ENCODE measurements at regions not wholly inside any gene's neighbourhood (a gene's known extent, or its start where the extent isn't known, plus 50 kb on each side); places are given as distances from the start of the nearest gene placed in this dataset.

DNA sequence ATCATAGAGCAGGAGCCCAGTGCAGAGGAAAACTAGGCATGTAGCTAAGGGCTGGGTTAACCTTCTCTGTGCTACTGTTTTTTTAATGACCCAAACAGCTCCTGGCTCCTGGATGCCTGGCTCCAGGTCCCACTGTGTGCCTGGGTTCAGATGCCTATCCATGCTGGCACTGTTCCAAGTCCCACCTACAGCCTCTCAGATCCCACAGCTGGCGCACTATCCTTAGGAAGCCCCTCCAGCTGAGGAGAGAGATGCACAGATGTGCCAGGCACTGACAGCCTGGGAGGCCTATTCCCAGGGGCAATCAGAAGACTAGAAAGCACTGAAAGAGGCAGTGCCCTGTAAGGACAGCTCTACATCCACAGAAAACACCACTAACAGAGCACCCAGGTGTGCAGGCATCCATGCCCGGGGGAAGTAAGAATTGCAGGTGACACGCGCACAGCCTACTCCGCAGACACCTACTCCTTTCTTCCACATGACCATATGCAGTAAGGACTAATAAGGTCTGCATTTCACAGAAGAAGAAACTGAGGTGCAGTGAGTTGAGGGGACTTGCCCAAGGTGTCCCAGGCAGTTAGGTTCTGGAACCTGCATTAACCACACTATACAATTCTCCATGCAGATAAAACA, 51.2 kb downstream of the PITPNM2 start:
- no peak overlapping the region for H3K4me3 ChIP-seq (ENCODE audit: control extremely low read depth in 1 of 5, extremely low read depth in 1 of 5, insufficient read depth in 1 of 5, low read depth in 2 of 5, low read length in 4 of 5)
- ATAC-seq (ENCODE audit: low read depth) (no peak), DNase-seq (no peak)
- Mint-ChIP-seq H3K27me3 (no peaks in the 10 kb centered on the region), H3K4me3 (no peak overlapping the region), H3K9me3 (ENCODE audit: insufficient read depth) (no peaks in the 10 kb centered on the region), H3K27ac (no peak overlapping the region), H3K4me1 (peaks cover 29% of the 10 kb centered on the region)
- intact Hi-C loops (cut with micrococcal nuclease) = no loop called here
- CTCF ChIA-PET = no interaction called here
- peaks cover 6 to 22% of the 10 kb centered on the region in 2 donors for H3K4me1 ChIP-seq (ENCODE audit: control insufficient read depth in 2 of 2, insufficient read depth in 2 of 2, low read length in 2 of 2)
- H3K4me2 ChIP-seq (replicated peaks; ENCODE audit: low read depth, low read length, poor library complexity, severe bottlenecking) = no peak overlapping the region
- no peak overlapping the region for H3K27ac ChIP-seq (ENCODE audit: low read length in 2 of 2)
- peaks cover 31% of the 10 kb centered on the region for H3K79me2 ChIP-seq (ENCODE audit: control insufficient read depth, insufficient read depth, low read length)
- H3K9me3 ChIP-seq (ENCODE audit: control extremely low read depth in 1 of 3, control insufficient read depth in 2 of 3, insufficient read depth in 1 of 3, low read length in 2 of 3) = no peaks in the 10 kb centered on the region
- POLR2A ChIA-PET = interaction anchor here (0.7 kb wide), 1 partner anchor 19 kb away, joined by 3 read pairs; no protein-coding TSS in a partner anchor
- WGBS (ENCODE audit: insufficient coverage) = 75% methylated on average over 1 of the region's 5 CpGs
- no peak overlapping the region for H2AFZ ChIP-seq (ENCODE audit: insufficient read depth, low read depth, low read length, poor library complexity, severe bottlenecking)
- H4K20me1 ChIP-seq (ENCODE audit: control insufficient read depth, insufficient read depth, low read length, poor library complexity, severe bottlenecking) = no peaks in the 10 kb centered on the region
- H3K9ac ChIP-seq (ENCODE audit: low read length) = no peak overlapping the region
- H3K36me3 ChIP-seq (replicated peaks in 1 of 2; ENCODE audit: control extremely low read depth in 1 of 2, control insufficient read depth in 1 of 2, extremely low read depth in 1 of 2, insufficient read depth in 2 of 2, low read length in 1 of 2) = peaks cover 0 to 2% of the 10 kb centered on the region in 2 experiments
- no peak for TF ChIP-seq EZH2 (IDR thresholded peaks at IDR 0.05; ENCODE audit: borderline replicate concordance, insufficient read depth, low read depth, low read length, poor library complexity, severe bottlenecking)
- TF ChIP-seq, protein P1, sequence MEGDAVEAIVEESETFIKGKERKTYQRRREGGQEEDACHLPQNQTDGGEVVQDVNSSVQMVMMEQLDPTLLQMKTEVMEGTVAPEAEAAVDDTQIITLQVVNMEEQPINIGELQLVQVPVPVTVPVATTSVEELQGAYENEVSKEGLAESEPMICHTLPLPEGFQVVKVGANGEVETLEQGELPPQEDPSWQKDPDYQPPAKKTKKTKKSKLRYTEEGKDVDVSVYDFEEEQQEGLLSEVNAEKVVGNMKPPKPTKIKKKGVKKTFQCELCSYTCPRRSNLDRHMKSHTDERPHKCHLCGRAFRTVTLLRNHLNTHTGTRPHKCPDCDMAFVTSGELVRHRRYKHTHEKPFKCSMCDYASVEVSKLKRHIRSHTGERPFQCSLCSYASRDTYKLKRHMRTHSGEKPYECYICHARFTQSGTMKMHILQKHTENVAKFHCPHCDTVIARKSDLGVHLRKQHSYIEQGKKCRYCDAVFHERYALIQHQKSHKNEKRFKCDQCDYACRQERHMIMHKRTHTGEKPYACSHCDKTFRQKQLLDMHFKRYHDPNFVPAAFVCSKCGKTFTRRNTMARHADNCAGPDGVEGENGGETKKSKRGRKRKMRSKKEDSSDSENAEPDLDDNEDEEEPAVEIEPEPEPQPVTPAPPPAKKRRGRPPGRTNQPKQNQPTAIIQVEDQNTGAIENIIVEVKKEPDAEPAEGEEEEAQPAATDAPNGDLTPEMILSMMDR (IDR thresholded peaks at IDR 0.05) = no peak
- no peaks in the 10 kb centered on the region for H3K27me3 ChIP-seq (replicated peaks in 1 of 4; ENCODE audit: control extremely low read depth in 1 of 4, control insufficient read depth in 3 of 4, insufficient read depth in 4 of 4, low read length in 3 of 4)

DNA sequence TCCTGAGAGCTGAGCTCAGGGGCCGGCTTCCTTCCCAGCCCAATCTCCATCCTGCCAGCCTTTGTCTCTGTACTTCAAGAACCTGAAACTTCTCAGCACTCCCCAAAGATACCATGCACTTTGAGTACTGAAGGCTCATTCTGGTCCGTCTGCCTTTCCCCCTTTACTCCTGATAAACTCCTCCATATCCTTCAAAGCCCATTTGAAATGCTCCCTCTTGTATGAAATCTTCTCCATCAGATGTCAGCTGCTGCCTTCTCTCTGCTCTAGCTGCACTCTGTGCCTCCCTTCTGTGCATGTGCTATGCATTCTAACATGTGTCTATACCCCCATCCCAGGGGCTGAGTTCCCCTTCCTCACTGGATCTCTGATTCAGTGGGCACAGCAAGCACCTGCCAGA, 52.1 kb downstream of the PITPNM2 start:
- Mint-ChIP-seq H3K27me3 (no peaks in the 10 kb centered on the region), H3K9me3 (ENCODE audit: insufficient read depth) (no peaks in the 10 kb centered on the region), H3K4me1 (peaks cover 27% of the 10 kb centered on the region), H3K4me3 (no peak overlapping the region), H3K27ac (peak overlapping the region; percentile 46)
- Histone ChIP-seq H4K20me1 (ENCODE audit: control insufficient read depth, insufficient read depth, low read length, poor library complexity, severe bottlenecking) (no peaks in the 10 kb centered on the region), H3K36me3 (replicated peaks in 1 of 2; ENCODE audit: control extremely low read depth in 1 of 2, control insufficient read depth in 1 of 2, extremely low read depth in 1 of 2, insufficient read depth in 2 of 2, low read length in 1 of 2) (peaks cover 0 to 2% of the 10 kb centered on the region in 2 experiments), H3K79me2 (ENCODE audit: control insufficient read depth, insufficient read depth, low read length) (peaks cover 30% of the 10 kb centered on the region), H3K9ac (ENCODE audit: low read length) (no peak overlapping the region), H3K27me3 (replicated peaks in 1 of 4; ENCODE audit: control extremely low read depth in 1 of 4, control insufficient read depth in 3 of 4, insufficient read depth in 4 of 4, low read length in 3 of 4) (no peaks in the 10 kb centered on the region), H3K4me3 (ENCODE audit: control extremely low read depth in 1 of 5, extremely low read depth in 1 of 5, insufficient read depth in 1 of 5, low read depth in 2 of 5, low read length in 4 of 5) (no peak overlapping the region), H3K9me3 (ENCODE audit: control extremely low read depth in 1 of 3, control insufficient read depth in 2 of 3, insufficient read depth in 1 of 3, low read length in 2 of 3) (no peaks in the 10 kb centered on the region), H3K4me2 (replicated peaks; ENCODE audit: low read depth, low read length, poor library complexity, severe bottlenecking) (no peak overlapping the region), H2AFZ (ENCODE audit: insufficient read depth, low read depth, low read length, poor library complexity, severe bottlenecking) (no peak overlapping the region), H3K4me1 (ENCODE audit: control insufficient read depth in 2 of 2, insufficient read depth in 2 of 2, low read length in 2 of 2) (peaks cover 6 to 22% of the 10 kb centered on the region in 2 donors), H3K27ac (ENCODE audit: low read length in 2 of 2) (no peak overlapping the region)
- POLR2A ChIA-PET = no interaction called here
- 86% methylated on average over 2 of the region's 2 CpGs for WGBS (ENCODE audit: insufficient coverage)
- intact Hi-C loops (cut with micrococcal nuclease) = no loop called here
- TF ChIP-seq, protein P1 (IDR thresholded peaks at IDR 0.05) = no peak
- TF ChIP-seq EZH2 (IDR thresholded peaks at IDR 0.05; ENCODE audit: borderline replicate concordance, insufficient read depth, low read depth, low read length, poor library complexity, severe bottlenecking) = no peak
- DNase-seq (no peak), ATAC-seq (ENCODE audit: low read depth) (no peak)
- CTCF ChIA-PET = interaction anchor here (1.1 kb wide), 1 partner anchor 8 kb away, joined by 4 read pairs; no protein-coding TSS in a partner anchor

Measured in B cell (primary cell).